ENCODE measurements at regions not wholly inside any gene's neighbourhood (a gene's known extent, or its start where the extent isn't known, plus 50 kb on each side); places are given as distances from the start of the nearest gene placed in this dataset.
A peak's percentile ranks its signal among the peaks of the same experiment; 100 is the strongest.

DNA sequence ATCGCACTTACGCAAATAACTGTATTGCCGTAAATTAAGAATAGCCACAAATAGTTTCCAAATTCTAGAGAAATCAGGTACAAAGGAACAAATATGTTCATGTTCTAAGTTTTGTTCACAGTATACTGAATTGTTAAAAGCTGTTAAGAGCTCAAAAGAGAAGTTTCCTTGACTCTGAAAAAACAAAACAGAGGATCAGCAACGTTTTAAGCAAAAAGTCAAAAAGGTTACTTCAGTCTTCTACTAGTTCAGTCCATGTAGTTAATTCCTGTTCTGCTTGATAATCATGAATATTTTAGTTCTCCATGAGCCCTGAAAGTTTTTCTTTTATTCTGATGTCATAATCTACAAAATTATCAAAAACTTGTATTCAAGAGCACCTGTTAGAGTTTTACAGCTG lies 128.6 kb upstream of the MAST4 start:
- no peak for DNase-seq (ENCODE audit: low read depth in 2 of 2)

DNA sequence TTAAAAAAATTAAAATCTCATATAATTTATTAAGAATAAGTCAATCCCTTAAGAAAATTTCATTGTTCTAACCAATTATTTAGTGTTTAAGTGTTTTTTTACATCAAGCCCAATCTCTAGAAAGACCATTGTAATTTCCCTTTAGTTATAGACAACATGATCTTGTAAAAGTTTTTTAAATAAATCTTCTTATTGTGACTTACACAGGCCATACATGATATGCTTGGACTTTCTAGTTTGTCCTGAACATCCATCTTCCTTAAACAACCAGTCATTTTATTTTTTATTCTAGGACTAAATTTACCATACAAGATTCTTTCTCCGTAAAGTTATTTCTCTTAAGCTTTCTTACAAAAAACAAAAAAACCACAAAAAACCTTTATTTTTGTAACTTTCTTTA lies 126.5 kb upstream of the MAST4 start:
- no peak for DNase-seq (ENCODE audit: low read depth in 2 of 2)

DNA sequence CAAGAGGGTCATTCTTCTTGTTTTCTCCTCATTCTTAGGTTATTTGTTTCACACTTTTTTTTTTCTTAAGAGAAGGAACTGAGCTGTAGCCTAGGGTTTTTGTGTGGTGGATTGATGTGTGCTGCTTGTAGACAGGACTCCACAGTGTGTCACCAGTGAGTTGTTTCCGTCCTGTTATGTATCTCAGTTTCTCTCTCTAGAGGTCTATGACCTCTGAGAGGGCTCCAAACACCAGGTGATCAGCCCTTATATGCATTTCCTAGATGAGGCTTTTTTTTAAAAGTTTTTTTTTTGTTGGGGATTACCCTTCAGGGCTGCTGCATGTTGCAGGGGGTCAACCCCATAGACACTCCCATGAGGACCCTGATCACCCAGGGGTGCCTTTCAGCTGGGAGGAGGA lies 124.2 kb upstream of the MAST4 start:
- no peak for DNase-seq (ENCODE audit: low read depth in 2 of 2)

DNA sequence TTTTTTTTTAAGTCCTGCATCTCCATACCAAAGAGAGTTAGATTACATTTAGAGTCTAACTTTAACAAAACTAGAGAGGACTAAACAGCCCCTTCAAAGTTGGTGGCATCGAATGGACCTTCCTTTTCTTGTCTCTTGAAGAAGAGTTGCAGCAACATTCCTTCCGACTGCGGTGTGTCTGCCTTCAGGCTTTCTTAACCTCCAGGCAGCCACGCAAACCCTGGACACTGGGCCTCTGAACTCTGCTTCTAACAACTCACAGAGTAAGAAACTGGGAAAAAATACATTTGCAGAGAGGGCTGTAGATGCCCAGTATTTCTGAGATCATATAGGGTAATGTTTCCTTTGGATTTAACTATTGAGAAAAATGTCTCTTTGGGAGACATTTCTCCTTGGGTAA lies 120.5 kb upstream of the MAST4 start:
- DNase-seq (ENCODE audit: low read depth in 2 of 2) = no peak

DNA sequence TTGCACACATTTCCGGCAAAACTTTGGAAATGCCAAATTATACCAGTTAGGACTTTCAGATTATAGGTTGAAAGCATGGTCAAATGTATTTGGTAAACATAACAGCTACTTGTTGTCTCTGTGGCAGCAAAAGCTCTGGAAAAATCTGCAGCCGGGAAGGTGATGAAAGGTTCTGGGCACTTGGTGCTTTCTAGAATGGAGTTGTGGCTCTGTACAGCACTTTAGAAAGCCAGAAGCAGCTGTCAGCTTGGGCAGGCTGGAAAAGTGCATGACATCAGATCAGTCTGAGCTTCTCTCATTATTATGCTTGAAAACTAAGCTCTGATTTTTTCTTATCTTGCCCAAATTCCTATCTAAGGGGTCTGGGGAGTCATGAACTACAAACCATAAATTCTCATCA lies 118.6 kb upstream of the MAST4 start:
- DNase-seq (ENCODE audit: low read depth in 2 of 2) = no peak

DNA sequence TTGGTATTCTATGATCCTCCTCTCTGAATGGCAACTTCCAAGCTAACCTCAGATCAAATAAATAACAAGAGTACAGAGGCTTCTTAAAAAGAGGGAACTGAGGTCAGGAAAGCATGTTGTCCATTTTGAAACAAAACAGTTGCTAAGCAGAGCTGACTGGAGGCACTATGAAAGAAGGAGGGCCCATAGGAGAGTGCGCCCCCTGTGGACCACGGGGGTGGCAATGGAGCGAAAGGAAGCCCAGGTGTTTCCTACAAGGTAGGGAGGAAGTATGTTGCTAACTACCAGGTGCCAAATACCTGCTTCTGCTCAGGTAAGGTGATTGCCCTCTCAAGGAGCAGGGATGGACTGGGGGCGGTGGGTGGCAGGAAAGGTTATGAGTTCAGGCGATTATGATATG lies 101.8 kb upstream of the MAST4 start:
- no peak for DNase-seq (ENCODE audit: low read depth in 2 of 2)

DNA sequence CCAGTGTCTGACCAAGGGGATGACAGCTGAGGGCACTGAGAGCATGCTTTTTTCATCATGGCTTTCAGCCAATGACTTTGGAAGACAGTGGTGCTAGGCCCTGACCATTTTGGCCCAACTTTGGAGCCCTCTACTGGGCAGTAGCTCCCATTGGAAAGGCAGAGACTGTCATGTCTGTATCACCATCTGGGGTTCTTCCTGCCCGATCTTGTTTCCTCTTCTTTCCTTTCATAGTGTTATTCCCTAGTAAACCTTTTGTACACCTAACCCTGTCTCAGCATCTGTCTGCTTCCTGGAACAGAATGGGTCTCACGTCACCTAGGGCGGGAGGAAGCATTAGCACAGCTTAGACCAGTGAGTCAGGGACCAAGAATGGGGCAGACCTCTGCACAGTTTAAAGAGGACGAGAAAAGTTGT lies 97.4 kb upstream of the MAST4 start:
- DNase-seq (ENCODE audit: low read depth in 2 of 2) = peak in 1 of 2 donors; percentile 18

DNA sequence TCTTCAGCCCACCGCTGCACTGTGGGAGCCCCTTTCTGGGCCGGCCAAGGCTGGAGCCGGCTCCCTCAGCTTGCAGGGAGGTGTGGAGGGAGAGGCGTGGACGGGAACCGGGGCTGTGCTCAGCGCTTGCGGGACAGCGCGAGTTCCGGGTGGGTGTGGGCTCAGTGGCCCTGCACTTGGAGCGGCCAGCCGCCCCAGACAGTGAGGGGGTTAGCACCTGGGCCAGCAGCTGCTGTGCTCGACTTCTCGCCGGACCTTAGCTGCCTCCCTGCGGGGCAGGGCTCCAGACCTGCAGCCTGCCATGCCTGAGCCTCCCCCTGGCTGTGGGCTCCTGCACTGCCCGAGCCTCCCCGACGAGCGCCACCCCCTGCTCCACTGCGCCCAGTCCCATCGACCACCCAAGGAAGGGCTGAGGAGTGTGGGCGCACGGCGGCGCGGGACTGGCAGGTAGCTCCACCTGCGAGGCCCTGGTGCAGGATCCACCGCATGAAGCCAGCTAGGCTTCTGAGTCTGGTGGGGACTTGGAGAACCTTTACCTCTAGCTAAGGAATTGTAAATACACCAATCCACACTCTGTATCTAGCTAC lies 92.9 kb upstream of the MAST4 start:
- DNase-seq (ENCODE audit: low read depth in 2 of 2) = no peak

DNA sequence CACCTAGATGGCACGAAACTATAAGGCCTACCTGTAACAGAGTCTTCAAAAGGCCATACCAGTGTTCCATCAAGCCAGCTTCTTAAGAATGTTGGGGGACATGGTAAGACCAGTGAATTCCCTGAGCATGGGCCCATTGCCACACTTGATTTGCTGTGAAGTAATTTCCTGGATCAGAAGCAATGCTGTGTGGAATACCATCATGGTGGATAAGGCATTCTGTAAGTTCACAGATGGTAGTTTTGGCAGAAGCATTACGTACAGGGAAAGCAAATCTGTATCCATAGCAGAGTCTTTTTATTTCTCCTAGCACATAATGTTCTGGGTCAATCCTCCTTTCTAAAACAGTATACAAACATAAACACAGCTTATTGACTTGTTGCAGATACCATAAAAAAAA lies 89.1 kb upstream of the MAST4 start:
- DNase-seq (ENCODE audit: low read depth in 2 of 2) = no peak

DNA sequence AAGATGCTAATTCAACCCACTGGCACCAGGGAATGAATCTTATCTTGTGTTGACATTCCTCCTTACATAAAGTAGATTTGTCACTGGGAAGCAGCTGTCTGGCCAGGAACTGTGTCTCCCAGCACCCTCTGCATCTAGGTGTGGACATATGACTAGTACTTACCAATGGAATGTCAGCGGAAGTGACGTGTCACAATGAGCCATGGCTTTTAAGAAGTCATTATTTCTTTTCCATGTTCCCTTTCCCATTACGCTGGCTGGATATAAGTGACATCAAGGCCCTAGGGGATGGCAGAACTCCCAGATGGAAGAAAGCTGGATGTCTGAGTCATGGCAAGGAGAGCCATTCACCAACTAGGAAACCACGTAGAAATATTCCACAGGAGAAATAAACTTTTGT lies 84.7 kb upstream of the MAST4 start:
- no peak for DNase-seq (ENCODE audit: low read depth in 2 of 2)

DNA sequence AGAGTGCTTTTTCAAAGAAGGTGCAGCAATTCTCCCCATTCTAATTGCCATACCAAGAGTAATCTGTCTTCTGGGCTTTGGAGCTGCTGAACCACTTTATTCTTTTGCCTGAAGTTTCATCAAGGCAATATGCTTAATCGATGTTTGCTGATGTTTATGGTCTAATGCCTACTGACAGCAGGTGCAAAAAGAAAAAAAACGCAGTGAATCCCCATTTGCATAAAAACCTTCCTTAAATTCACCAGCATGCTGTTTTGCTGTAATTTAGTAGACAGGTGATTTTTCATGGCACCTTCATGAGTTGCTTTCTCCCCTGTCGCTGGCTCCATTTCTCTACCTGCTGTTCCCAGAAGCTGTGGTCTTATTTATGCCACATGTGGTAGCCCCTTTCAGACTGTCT lies 83.1 kb upstream of the MAST4 start:
- no peak for DNase-seq (ENCODE audit: low read depth in 2 of 2)

DNA sequence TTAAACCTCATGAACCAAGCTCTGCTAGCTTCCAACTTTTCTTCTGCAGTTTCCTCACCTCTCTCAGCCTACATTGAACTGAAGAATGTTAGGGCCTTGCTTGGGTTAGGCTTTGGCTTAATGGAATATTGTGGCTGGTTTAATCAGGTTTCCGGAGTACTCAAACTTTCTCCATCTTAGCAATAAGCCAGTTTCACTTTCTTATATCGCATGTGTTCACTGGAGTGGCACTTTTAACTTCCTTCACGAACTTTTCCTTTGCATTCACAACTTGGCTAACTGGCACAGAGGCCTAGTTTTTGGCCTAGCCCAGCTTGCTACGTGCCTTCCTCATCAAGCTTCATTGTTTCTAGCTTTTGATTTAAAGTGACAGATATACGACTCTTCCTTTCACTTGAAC lies 81.0 kb upstream of the MAST4 start:
- no peak for DNase-seq (ENCODE audit: low read depth in 2 of 2)

DNA sequence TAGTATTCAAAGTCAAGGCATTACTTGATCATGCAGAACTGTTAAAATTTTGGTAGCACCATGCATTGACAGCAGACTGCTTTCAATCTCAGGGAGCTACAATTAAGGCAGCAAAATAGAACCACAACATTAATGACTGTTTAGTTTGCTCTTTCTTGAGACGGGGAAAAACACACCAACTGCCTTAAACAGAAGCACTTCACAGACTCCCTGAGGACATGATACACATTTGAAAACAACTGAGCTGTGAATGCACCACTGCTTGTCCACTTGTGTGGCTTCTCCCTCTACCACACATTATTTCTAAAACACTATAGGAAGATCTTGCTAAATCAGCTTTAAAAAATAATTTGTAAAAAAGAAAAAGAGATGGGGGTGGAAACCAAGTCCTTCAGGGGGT lies 79.6 kb upstream of the MAST4 start:
- no peak for DNase-seq (ENCODE audit: low read depth in 2 of 2)

DNA sequence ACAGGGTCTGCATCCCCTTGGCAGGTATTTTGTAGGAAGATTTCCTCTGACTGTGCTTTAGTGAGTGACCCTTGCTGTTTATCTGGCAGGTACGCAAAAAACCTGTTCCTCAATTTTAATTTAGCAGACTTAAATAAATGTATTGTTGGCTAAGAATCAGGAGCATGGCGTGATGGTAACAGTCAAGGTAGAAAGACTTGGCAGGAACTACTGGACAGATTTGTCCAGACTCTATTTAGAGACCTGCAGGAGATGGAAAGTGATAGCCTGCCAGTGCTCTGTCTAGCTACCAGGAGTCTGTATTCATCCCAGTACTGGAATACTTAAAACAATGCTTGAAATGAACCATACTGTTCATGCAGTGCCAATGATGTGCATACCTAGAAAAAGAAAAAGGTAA lies 78.8 kb upstream of the MAST4 start:
- no peak for DNase-seq (ENCODE audit: low read depth in 2 of 2)

DNA sequence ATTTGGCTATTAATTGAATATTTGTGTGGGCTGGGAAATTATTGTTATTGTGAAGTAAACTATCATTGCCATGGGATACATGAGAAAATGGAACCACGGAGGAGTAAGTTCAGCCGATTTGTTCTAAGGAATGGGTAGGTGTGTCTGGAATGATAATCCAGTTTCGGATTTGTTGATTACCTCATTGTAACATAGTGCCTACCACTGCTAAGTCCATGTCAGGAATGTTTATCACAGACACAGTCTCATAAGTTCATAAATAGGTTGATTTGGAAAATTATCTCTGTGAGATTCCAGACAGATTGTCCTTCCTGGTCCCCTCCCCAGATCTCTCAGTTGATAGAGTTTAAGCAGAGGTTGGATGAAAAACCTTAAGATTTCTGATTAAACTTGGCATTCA lies 78.1 kb upstream of the MAST4 start:
- no peak for DNase-seq (ENCODE audit: low read depth in 2 of 2)

DNA sequence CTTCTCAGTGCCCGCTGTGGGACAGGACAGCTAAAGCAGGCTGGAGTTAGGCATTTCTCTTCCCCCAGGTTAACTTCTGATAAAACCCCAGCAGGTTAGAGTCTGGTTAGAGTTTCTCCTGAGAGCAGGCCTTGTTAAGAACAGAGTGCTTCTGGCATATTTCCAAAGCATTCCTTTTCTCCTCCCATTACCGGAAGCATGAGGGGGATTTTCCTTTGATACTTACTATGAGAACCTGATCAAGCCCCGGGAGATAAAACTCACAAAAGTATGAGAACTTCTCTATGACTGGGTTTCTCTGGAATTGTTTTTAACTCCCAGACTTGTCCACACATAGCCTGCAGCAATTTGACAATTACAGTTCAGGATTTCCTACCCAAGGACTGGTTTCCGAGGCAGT lies 77.4 kb upstream of the MAST4 start:
- DNase-seq (ENCODE audit: low read depth in 2 of 2) = peak in 1 of 2 donors; percentile 15

DNA sequence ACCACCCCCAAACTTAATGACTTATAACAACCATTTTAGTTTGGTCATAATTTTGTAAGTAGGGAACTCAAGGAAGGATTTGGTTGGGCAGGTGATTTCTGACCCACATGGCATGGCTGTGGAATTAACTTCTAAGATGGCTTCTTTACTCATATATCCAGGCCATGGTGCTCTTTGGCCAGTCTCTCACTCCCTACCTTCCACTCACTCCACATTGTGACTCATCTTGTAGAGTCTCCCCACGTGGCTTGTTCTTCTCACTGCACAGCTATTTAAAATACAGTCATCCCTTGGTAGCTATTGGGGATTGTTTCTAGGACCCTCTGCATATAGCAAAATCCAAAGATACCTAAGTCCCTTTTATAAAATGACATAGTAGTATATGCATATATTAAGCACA lies 76.6 kb upstream of the MAST4 start:
- DNase-seq (ENCODE audit: low read depth in 2 of 2) = no peak

DNA sequence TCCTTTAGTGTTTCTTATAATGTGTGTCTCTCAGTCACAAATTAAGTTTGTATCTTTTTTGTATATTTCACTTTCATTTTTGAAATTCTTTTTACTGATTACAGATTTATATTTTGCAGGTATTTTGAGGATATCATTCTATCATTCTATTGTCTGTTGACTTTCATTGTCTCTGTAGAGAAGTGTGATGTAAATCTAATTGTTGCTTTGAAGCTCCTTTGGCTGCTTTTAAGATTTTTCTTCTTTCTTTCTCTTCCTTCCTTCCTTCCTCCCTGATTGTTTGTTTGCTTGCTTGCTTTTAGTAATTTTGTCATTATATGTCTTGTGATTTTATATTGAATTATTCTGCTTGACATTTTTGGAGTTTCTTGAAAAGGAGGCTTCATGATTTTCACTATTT lies 75.3 kb upstream of the MAST4 start:
- DNase-seq (ENCODE audit: low read depth in 2 of 2) = no peak

DNA sequence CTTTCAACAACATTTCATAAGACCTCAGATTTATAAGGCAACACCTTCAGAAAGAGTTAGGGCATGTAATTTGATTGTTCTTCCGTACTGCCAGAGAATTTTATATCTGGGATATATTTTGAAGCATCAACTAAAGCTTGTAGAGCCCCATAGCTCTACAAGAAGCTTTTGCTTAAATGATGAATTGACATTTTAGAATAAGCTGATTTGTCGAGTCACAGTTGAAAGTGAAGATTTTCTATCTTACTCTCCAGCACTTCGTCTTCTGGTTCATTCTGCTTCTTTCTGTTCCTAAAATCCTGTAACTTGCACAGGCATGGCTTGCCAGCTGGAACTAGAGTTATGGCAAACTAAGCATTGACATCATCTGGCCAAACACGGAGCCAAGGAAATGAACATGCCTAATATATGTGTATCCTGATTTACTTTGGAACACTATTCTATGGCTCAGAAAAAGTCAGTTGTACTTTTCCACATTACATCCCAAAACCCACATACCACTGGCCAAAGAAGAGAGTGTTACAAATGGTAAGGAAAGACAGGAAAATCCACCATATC lies 68.6 kb upstream of the MAST4 start:
- DNase-seq (ENCODE audit: low read depth in 2 of 2) = no peak

DNA sequence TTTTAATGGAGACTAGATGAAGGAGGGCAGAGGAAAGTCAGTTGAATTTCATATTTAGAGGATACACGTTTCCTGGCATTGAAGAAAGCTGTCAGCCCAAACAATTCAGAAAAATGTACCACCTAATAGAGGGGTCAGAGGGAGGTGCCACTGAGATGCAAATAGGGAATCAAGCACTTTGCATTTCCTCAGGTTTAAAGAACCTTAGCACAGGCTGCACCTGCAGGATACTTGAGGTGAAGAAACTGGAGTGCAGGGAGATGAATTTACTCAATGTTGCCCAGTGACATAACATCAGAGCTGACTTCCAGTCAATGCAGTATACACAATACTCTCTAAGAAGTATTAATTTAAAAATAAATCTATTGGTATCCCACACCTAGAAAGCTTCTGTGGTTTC lies 67.0 kb upstream of the MAST4 start:
- no peak for DNase-seq (ENCODE audit: low read depth in 2 of 2)

DNA sequence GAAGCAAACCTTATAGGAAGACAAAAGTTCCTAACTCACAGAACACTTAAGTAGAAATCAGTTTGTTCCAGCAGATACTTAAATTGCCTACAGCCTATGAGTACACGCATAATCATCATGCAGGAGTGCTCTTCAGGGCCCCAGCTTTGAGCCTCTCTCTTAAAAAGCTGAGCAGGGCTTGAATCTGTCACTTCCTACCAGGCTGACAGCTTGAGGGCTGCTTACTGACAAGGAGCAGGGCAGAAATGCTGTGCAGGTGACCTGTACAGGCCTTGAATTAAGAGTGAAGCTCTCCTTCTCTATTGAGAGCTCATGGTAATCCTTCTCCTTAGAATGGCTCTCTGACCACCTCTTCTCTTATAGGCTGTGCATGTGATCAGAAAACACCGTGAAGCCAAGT lies 66.5 kb upstream of the MAST4 start:
- no peak for DNase-seq (ENCODE audit: low read depth in 2 of 2)

DNA sequence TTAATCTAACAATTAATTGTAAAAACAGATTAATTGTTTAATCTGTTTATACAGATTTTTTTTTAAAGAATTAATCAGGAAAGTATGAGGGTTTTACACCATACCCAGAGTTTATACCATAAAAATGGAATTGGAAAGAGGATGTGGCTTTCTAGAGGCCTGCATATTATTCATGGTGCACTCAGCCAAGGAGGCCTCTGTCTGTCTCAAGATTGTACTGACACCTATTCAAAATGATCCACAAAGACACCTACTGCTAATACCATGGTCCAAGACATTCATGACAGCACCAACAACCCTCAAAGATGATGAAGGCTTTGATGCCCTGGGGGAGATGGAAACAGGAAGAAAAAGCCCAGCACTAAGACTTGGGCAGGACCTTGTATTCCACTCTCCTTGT lies 58.1 kb upstream of the MAST4 start:
- no peak for DNase-seq (ENCODE audit: low read depth in 2 of 2)

DNA sequence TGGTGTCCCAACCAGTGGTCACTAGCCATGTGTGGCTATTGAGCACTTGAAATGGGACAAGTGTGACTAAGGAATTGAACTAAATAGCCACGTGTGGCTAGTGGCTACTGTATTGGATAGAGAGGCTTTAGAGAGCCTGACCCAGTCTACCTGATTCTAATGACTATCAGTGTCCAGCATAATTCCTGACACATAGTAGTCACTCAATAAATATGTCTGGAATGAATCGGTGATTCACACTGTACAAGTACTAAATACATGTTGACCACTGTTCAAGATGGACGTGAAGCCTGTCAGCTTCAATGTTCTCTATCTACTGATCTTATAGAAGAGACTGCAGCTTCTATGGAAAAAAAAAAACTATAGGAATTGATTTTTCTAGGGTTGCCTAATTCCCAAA lies 57.7 kb upstream of the MAST4 start:
- no peak for DNase-seq (ENCODE audit: low read depth in 2 of 2)

DNA sequence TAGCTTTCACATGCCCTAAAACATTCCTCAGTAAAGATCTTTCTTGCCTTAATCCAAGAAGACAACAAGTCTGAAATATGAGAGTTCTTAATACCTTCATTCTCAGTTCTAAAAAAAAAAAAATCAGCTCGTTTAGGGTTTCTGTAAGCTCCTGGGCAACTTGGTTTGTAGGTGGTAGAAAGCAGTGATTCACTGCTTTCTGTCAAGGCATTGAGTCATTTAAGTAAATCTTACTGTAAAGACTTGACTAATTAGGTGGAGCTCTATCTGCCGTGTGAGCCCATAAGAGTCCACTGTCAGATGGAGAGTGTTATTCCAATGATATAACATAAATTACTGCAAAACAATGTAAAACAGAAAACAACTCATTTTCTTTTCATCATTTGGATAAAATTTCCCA lies 56.1 kb upstream of the MAST4 start:
- no peak for DNase-seq (ENCODE audit: low read depth in 2 of 2)

All from dermis microvascular lymphatic vessel endothelial cell (primary cell).